Peyer's patch (tissue), 4 donors: ENCODE measurements at regions not wholly inside any gene's neighbourhood (a gene's known extent, or its start where the extent isn't known, plus 50 kb on each side); places are given as distances from the start of the nearest gene placed in this dataset.

Source experiments
- DNase-seq, 3 donors: peaks; one replicate each; pipeline ENCODE4 v3.0.0-alpha.2; 2017 to 2019
- H3K27ac ChIP-seq, 4 donors: fragments of 200-600 bp; sonication (generic); one replicate each; pipeline ENCODE4 v1.5.1; 2016 to 2019
- H3K27me3 ChIP-seq, 2 donors: fragments of 200-600 bp; sonication (generic); one replicate each; pipeline ENCODE4 v1.5.1; 2019
- H3K36me3 ChIP-seq, 3 donors: fragments of 200-600 bp; sonication (generic); one replicate each; pipeline ENCODE4 v1.5.1; 2016 to 2019
- H3K4me1 ChIP-seq, 4 donors: fragments of 200-600 bp; sonication (generic); one replicate each; pipeline ENCODE4 v1.5.1; 2016 to 2019
- H3K4me3 ChIP-seq, 4 donors: fragments of 200-600 bp; sonication (generic); 1 replicate in 3 of 4; 2 replicates in 1 of 4; pipeline ENCODE4 v1.5.1; 2016 to 2019; ENCODE audit warnings: mild to moderate bottlenecking in 1 of 4
- H3K9me3 ChIP-seq, 4 donors: fragments of 200-600 bp; sonication (generic); one replicate each; pipeline ENCODE4 v1.5.1; 2016 to 2019; ENCODE audit warnings: mild to moderate bottlenecking in 1 of 4
- POLR2A ChIP-seq, 2 donors: fragments of 450-650 bp; IDR thresholded peaks; one replicate each; pipeline ENCODE4 v1.5.1; 2017; ENCODE audit warnings: antibody characterized with exemption in 2 of 2, mild to moderate bottlenecking in 2 of 2, moderate library complexity in 2 of 2
- TF ChIP-seq, protein P1 (sequence below), 6 experiments: fragments of 450-650 bp in 4 of 6; fragments of 200-600 bp in 2 of 6; sonication (generic) in 1 of 6; IDR thresholded peaks; one replicate each; pipeline ENCODE4 v1.5.1; 2017 to 2019; ENCODE audit warnings: antibody characterized with exemption in 6 of 6, mild to moderate bottlenecking in 3 of 6, moderate library complexity in 1 of 6

- no peak for TF ChIP-seq POLR2A (IDR thresholded peaks at IDR 0.05)
- TF ChIP-seq, protein P1, sequence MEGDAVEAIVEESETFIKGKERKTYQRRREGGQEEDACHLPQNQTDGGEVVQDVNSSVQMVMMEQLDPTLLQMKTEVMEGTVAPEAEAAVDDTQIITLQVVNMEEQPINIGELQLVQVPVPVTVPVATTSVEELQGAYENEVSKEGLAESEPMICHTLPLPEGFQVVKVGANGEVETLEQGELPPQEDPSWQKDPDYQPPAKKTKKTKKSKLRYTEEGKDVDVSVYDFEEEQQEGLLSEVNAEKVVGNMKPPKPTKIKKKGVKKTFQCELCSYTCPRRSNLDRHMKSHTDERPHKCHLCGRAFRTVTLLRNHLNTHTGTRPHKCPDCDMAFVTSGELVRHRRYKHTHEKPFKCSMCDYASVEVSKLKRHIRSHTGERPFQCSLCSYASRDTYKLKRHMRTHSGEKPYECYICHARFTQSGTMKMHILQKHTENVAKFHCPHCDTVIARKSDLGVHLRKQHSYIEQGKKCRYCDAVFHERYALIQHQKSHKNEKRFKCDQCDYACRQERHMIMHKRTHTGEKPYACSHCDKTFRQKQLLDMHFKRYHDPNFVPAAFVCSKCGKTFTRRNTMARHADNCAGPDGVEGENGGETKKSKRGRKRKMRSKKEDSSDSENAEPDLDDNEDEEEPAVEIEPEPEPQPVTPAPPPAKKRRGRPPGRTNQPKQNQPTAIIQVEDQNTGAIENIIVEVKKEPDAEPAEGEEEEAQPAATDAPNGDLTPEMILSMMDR (IDR thresholded peaks at IDR 0.05): peak in 4 of 6 experiments; percentile 47 to 72 (median 66)
- Histone ChIP-seq H3K4me1 (no peaks in the 10 kb centered on the region), H3K9me3 (no peaks in the 10 kb centered on the region), H3K4me3 (no peak overlapping the region), H3K27me3 (no peaks in the 10 kb centered on the region), H3K27ac (peak overlapping the region in 1 of 4 donors; percentile 13), H3K36me3 (no peaks in the 10 kb centered on the region)
- peak in 2 of 3 donors; percentile 52 to 78 for DNase-seq
Measured at GRCh38 chr18:8982416-8983183, 119.9 kb upstream of the NDUFV2 start.

GRCh38 chr18:8983195-8983594 is 119.3 kb upstream of the NDUFV2 start:
- DNase-seq: no peak
- TF ChIP-seq, protein P1 (IDR thresholded peaks at IDR 0.05): no peak
- TF ChIP-seq POLR2A (IDR thresholded peaks at IDR 0.05): no peak
- Histone ChIP-seq H3K27ac (no peak overlapping the region), H3K9me3 (no peaks in the 10 kb centered on the region), H3K36me3 (no peaks in the 10 kb centered on the region), H3K27me3 (no peaks in the 10 kb centered on the region), H3K4me1 (no peaks in the 10 kb centered on the region), H3K4me3 (no peak overlapping the region)

- Histone ChIP-seq H3K27ac (no peak overlapping the region), H3K36me3 (no peaks in the 10 kb centered on the region), H3K4me3 (no peak overlapping the region), H3K4me1 (no peaks in the 10 kb centered on the region), H3K9me3 (no peaks in the 10 kb centered on the region), H3K27me3 (no peaks in the 10 kb centered on the region)
- DNase-seq: no peak
- TF ChIP-seq, protein P1 (IDR thresholded peaks at IDR 0.05): no peak
- TF ChIP-seq POLR2A (IDR thresholded peaks at IDR 0.05): no peak
Measured at GRCh38 chr18:8984131-8984721, 118.3 kb upstream of the NDUFV2 start.

DNA sequence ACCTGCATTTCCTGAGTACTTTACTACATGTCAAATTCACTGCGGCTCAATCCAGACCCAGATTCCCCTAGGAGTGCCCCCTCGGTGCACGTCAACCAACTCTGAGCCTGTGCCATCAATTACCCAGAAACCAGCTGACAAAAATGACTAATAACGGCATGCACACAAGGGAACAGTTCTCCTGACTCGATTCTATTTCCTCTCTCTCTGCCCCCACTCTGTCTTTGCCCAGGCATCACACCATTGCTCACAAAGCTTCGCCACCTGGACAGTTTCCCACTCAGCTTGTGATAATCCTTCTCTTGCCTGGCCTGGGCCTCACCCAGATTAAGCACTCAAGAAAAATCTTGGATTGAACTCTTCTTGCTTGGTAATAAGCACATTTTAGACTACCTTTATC is 115.3 kb upstream of the NDUFV2 start:
- TF ChIP-seq POLR2A (IDR thresholded peaks at IDR 0.05): no peak
- H3K27ac ChIP-seq: no peak overlapping the region
- H3K9me3 ChIP-seq: no peaks in the 10 kb centered on the region
- H3K4me3 ChIP-seq: no peak overlapping the region
- no peaks in the 10 kb centered on the region for H3K4me1 ChIP-seq
- DNase-seq: no peak
- H3K36me3 ChIP-seq: no peaks in the 10 kb centered on the region
- H3K27me3 ChIP-seq: no peaks in the 10 kb centered on the region

DNA sequence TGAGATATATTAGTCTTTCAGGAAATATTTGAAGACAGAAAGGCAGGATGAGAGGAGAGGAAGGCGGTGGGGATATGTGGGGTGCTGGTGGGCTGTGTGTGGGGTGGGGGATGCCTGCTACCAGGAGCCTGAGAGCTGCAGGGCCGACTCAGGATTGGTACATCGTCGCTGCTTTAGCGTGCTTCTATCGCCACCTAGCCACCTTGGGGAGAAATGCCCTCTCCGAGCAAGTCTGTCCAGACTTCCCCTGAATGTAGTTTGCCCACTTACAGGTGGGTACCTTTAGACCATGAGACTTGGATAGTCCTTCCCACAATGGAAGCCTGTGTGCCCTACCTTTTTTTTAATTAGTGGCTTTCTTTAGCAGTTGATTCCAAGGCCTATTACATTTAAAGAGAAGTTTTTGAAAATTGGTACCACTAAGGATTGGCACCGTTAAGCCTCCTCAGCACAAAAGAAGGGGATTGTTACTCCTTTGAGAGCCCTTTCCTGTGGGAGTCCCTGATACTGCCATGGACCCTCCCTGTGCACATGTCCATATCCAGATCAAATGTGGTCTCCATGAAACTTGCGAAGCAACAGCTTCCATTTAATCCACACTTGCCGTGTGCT is 114.1 kb upstream of the NDUFV2 start:
- no peaks in the 10 kb centered on the region for H3K9me3 ChIP-seq
- no peak for TF ChIP-seq POLR2A (IDR thresholded peaks at IDR 0.05)
- TF ChIP-seq, protein P1 (IDR thresholded peaks at IDR 0.05): peak in 5 of 6 experiments; percentile 22 to 78 (median 70)
- DNase-seq: peak; percentile 35 to 78 (median 53)
- H3K4me3 ChIP-seq: no peak overlapping the region
- H3K27me3 ChIP-seq: no peaks in the 10 kb centered on the region
- no peaks in the 10 kb centered on the region for H3K36me3 ChIP-seq
- no peak overlapping the region for H3K27ac ChIP-seq
- no peaks in the 10 kb centered on the region for H3K4me1 ChIP-seq

DNA sequence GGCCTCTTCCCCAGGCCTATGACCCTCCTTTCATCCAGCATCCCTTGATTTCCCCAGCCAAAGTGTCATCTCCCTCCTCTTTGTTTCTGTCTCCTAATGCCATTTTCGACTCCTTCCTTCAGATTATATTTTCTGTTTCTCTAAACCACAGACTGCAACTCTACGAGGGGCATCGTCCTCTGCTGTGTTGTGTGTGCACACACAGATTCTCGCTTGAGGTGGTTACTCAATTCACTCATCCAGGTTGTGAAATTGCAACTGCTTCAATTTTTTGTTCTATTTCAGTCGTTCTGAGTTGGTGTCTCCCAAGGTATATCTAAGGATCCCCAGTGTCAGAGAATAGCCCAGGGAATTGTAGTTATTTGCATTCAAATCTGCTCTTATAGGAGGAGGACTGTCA is 113.5 kb upstream of the NDUFV2 start:
- no peak overlapping the region for H3K27ac ChIP-seq
- H3K27me3 ChIP-seq: no peaks in the 10 kb centered on the region
- no peaks in the 10 kb centered on the region for H3K36me3 ChIP-seq
- no peak overlapping the region for H3K4me3 ChIP-seq
- TF ChIP-seq, protein P1 (IDR thresholded peaks at IDR 0.05): no peak
- no peak for TF ChIP-seq POLR2A (IDR thresholded peaks at IDR 0.05)
- DNase-seq: no peak
- H3K4me1 ChIP-seq: no peaks in the 10 kb centered on the region
- no peaks in the 10 kb centered on the region for H3K9me3 ChIP-seq
